ENCODE measurements at regions not wholly inside any gene's neighbourhood (a gene's known extent, or its start where the extent isn't known, plus 50 kb on each side); places are given as distances from the start of the nearest gene placed in this dataset.

DNA sequence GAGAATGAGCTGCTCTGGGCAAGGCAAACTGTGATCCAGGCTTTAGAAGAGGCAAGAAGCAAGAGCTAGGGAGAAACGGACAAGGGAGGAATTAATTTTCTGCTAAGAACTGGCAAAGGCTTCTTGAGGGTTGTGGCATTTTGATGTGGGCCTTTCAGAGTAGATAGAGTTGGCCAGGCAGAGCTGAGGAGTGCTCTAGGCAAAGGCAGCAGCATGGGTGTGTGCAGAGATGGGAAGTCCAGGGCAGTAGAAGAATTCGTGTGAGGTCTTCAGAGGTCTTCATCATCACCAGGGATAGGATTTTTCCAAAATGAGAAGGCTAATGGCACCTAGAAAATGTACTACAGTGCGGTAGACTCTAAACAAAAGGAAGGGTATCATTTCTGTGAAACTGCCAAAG is 237.8 kb downstream of the LTN1 start:
- no peak for ATAC-seq
- H3K27me3 ChIP-seq, result no peaks in the 10 kb centered on the region
- WGBS, 2 donors, result 69 to 74% methylated on average over 3 of the region's 3 CpGs
- TF ChIP-seq, protein P1, sequence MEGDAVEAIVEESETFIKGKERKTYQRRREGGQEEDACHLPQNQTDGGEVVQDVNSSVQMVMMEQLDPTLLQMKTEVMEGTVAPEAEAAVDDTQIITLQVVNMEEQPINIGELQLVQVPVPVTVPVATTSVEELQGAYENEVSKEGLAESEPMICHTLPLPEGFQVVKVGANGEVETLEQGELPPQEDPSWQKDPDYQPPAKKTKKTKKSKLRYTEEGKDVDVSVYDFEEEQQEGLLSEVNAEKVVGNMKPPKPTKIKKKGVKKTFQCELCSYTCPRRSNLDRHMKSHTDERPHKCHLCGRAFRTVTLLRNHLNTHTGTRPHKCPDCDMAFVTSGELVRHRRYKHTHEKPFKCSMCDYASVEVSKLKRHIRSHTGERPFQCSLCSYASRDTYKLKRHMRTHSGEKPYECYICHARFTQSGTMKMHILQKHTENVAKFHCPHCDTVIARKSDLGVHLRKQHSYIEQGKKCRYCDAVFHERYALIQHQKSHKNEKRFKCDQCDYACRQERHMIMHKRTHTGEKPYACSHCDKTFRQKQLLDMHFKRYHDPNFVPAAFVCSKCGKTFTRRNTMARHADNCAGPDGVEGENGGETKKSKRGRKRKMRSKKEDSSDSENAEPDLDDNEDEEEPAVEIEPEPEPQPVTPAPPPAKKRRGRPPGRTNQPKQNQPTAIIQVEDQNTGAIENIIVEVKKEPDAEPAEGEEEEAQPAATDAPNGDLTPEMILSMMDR (IDR thresholded peaks at IDR 0.05), result no peak
- H3K36me3 ChIP-seq (replicated peaks in 1 of 2; ENCODE audit: insufficient read depth in 1 of 2, low read depth in 2 of 2), result no peaks in the 10 kb centered on the region
- intact Hi-C loops (cut with DNase I), result no loop called here
- no peak for DNase-seq
- H3K4me3 ChIP-seq, result no peak overlapping the region
- no peak overlapping the region for H3K27ac ChIP-seq
- H3K4me1 ChIP-seq, result peaks cover 4% of the 10 kb centered on the region
- no peaks in the 10 kb centered on the region for H3K9me3 ChIP-seq

DNA sequence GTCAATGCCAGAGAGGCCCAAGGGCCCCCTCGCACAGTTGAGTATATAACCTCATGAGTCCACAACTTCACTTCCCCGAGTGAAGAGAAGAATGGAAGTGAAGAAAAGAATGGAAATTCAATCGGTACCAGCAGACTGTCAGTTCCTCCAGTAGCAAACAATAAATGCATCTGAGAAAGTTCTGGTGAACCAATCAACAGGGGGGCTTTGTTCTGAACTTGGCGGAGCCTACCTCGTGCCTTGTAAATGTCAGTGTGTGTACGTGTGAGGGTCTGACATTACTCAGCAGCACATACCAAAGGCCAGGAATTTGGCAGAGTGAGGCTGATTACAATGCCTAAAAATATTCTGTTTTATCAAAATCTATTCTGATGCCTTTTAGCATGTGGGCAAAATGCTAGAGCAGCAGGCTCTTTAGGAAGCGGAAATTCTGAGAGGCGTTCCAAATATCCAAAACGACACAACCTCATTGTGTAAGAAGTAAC is 238.5 kb downstream of the LTN1 start:
- no peaks in the 10 kb centered on the region for H3K27me3 ChIP-seq
- peak in 1 of 4 donors; percentile 15 for DNase-seq
- TF ChIP-seq, protein P1 (IDR thresholded peaks at IDR 0.05), result no peak
- no peak for TF ChIP-seq POLR2A (IDR thresholded peaks at IDR 0.05)
- peaks cover 4% of the 10 kb centered on the region for H3K4me1 ChIP-seq
- ATAC-seq, result peak; percentile 59
- no peak overlapping the region for H3K27ac ChIP-seq
- H3K36me3 ChIP-seq (replicated peaks in 1 of 2; ENCODE audit: insufficient read depth in 1 of 2, low read depth in 2 of 2), result no peaks in the 10 kb centered on the region
- intact Hi-C loops (cut with DNase I), result no loop called here
- whole genome bisulfite sequencing, 2 donors, result 57 to 61% methylated on average over 9 of the region's 9 CpGs
- no peak overlapping the region for H3K4me3 ChIP-seq
- H3K9me3 ChIP-seq, result no peaks in the 10 kb centered on the region

DNA sequence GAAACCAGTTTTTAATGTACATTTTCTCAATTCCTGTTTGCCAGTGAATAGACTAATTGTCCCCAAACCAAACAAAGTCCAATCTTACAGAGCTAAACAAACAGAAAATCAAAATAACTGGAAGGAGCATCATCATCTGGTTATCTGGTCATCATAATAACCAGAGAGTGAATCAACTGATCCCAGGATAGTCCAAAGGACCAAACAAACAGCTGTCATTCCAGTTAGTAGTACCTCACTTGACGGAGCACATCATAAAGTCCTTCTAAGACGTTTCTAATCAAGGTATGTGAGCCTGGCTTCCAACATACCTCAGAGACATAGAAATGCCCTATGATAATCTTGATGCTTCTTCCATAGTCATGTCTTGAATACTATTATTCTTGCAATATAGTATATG is 240.5 kb downstream of the LTN1 start:
- no peaks in the 10 kb centered on the region for H3K27me3 ChIP-seq
- intact Hi-C loops (cut with DNase I), result no loop called here
- no peak overlapping the region for H3K27ac ChIP-seq
- DNase-seq (no peak), ATAC-seq (no peak)
- no peaks in the 10 kb centered on the region for H3K36me3 ChIP-seq (replicated peaks in 1 of 2; ENCODE audit: insufficient read depth in 1 of 2, low read depth in 2 of 2)
- TF ChIP-seq, protein P1 (IDR thresholded peaks at IDR 0.05), result no peak
- TF ChIP-seq POLR2A (IDR thresholded peaks at IDR 0.05), result no peak
- 67 to 72% methylated on average over 2 of the region's 2 CpGs for WGBS, 2 donors
- H3K9me3 ChIP-seq, result no peaks in the 10 kb centered on the region
- no peaks in the 10 kb centered on the region for H3K4me1 ChIP-seq
- H3K4me3 ChIP-seq, result no peak overlapping the region

DNA sequence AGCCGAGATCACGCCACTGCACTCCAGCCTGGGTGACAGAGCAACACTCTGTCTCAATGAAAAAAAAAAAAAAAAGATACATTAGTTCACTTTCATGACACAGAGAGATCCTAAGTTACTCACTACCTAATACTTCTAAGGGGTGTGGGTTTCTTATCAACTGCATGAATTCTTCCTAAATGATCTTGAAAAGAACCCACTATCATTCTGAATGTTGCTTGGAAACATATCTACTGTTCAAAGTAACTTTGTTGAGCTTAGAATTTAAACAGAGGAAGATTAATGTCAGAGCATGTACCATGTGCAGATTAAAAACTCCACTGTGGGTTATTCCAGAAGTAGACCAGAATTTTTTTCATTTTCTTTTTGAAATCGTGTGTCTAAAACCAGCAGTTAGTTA is 241.5 kb downstream of the LTN1 start:
- WGBS, 2 donors, result 81 to 92% methylated on average over 3 of the region's 3 CpGs

DNA sequence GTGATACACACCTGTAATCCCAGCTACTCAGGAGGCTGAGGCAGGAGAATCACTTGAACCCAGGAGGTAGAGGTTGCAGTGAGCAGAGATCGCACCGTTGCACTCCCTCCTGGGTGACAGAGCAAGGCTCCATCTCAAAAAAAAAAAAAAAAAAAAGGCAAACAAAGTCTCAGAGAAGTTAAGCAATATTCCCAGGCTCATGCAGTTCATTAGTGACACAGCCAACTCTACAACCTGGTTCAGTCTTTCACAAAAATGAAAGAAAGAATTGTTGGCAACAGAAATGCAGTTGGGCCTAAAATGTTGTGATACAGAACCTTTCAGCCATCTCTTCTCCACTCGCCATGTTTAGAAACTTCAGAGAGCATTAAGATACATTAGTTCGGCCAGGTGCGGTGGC is 242.1 kb downstream of the LTN1 start:
- WGBS, 2 donors, result 94 to 97% methylated on average over 5 of the region's 5 CpGs
- Histone ChIP-seq H3K36me3 (replicated peaks in 1 of 2; ENCODE audit: insufficient read depth in 1 of 2, low read depth in 2 of 2) (no peaks in the 10 kb centered on the region), H3K9me3 (no peaks in the 10 kb centered on the region), H3K4me1 (no peaks in the 10 kb centered on the region), H3K27ac (no peak overlapping the region), H3K27me3 (no peaks in the 10 kb centered on the region), H3K4me3 (no peak overlapping the region)
- intact Hi-C loops (cut with DNase I), result no loop called here
- ATAC-seq, result no peak
- DNase-seq, result no peak
- TF ChIP-seq, protein P1 (IDR thresholded peaks at IDR 0.05), result no peak
- no peak for TF ChIP-seq POLR2A (IDR thresholded peaks at IDR 0.05)

More for the DNA sequence above, 241.5 kb downstream of the LTN1 start:
- intact Hi-C loops (cut with DNase I), result no loop called here
- Histone ChIP-seq H3K27ac (no peak overlapping the region), H3K27me3 (no peaks in the 10 kb centered on the region), H3K36me3 (replicated peaks in 1 of 2; ENCODE audit: insufficient read depth in 1 of 2, low read depth in 2 of 2) (no peaks in the 10 kb centered on the region), H3K9me3 (no peaks in the 10 kb centered on the region), H3K4me3 (no peak overlapping the region), H3K4me1 (no peaks in the 10 kb centered on the region)
- no peak for DNase-seq
- TF ChIP-seq POLR2A (IDR thresholded peaks at IDR 0.05), result no peak
- TF ChIP-seq, protein P1 (IDR thresholded peaks at IDR 0.05), result no peak
- ATAC-seq, result no peak
